ENCODE measurements at regions not wholly inside any gene's neighbourhood (a gene's known extent, or its start where the extent isn't known, plus 50 kb on each side); places are given as distances from the start of the nearest gene placed in this dataset.

DNA sequence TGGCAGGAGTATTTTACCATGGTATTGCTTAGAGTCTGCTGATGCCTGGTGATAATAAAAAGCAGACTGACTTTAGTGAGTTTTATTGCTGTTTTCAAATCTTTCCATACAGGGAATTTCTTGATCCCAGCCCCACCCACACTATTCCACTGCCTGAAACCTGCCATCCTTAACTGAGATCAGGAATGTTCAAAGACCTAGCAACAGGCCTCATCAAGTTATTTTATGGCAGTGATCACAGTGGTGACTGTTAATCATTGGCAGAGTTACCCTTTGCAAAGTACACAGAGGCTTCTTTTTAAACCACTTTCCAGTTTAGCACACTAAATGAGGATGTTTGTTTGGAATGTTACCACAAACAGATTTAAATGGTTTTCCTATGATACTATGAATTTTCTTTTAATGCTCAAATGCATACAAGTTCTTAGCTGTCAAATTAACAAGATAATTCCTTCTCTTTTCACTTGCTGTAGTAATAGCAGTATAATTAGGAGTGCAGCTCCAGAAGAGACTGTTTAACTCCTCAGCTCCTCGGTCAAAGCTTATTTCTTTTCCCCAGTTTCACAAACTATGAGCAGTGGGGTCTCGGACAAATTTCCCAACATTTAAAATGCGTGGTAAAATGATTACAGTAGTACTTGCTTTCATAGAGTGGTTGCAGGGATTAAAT, 69.9 kb upstream of the USP25 start:
- Histone ChIP-seq H3K36me3 (ENCODE audit: control insufficient read depth, insufficient read depth, low read length) (no peaks in the 10 kb centered on the region), H3K4me1 (replicated peaks in 1 of 2; ENCODE audit: control insufficient read depth in 2 of 2, insufficient read depth in 2 of 2, low read length in 2 of 2) (no peaks in the 10 kb centered on the region), H3K27me3 (ENCODE audit: control insufficient read depth in 2 of 2, insufficient read depth in 2 of 2, low read length in 2 of 2) (peaks cover 2 to 4% of the 10 kb centered on the region in 2 experiments; a peak in 2 of 5 replicates), H2AFZ (ENCODE audit: low read depth, low read length) (no peak overlapping the region), H3K4me3 (no peak overlapping the region), H3K27ac (ENCODE audit: extremely low read depth, low read depth, low read length) (no peak overlapping the region), H3K9me1 (ENCODE audit: control insufficient read depth, insufficient read depth, low read length) (no peaks in the 10 kb centered on the region), H3K9me3 (replicated peaks; ENCODE audit: control insufficient read depth, insufficient read depth, low read depth, low read length) (no peaks in the 10 kb centered on the region), H3K79me2 (ENCODE audit: control insufficient read depth, insufficient read depth, low read length) (no peaks in the 10 kb centered on the region), H4K20me1 (replicated peaks; ENCODE audit: control insufficient read depth, insufficient read depth, low read length) (no peaks in the 10 kb centered on the region), H3K9ac (ENCODE audit: insufficient read depth in 1 of 2, low read depth in 2 of 2, low read length in 2 of 2) (no peak overlapping the region), H3K4me2 (ENCODE audit: insufficient read depth, low read length) (no peak overlapping the region)
- FAIRE-seq, result peak; percentile 32
- BruUV-seq (replicated peaks), result no TSS peak
- in situ Hi-C loops (cut with MboI), result no loop called here
- ChIA-PET POLR2A (no interaction called here), CTCF (ENCODE audit: low intra/inter-chr PET ratio) (no interaction called here)
- intact Hi-C loops (cut with micrococcal nuclease), result no loop called here
- no peak for DNase-seq (ENCODE audit: extremely low read depth in 1 of 4, low spot score in 3 of 4)
- WGBS (ENCODE audit: insufficient coverage, low coverage, missing lambda C conversion rate), result 0% methylated on average over 3 of the region's 3 CpGs
- TF ChIP-seq XRCC4 (IDR thresholded peaks at IDR 0.05; ENCODE audit: extremely low read depth, insufficient read depth, insufficient read length) (no peak), ZNF134 (CRISPR knock-in tag; conservative IDR thresholded peaks at IDR 0.05) (no peak), ELF1 (tag; IDR thresholded peaks at IDR 0.05) (no peak), ZEB2 (IDR thresholded peaks at IDR 0.05) (no peak), FOXJ3 (CRISPR knock-in tag; IDR thresholded peaks at IDR 0.05) (no peak), FOS (IDR thresholded peaks at IDR 0.05; ENCODE audit: extremely low read depth, insufficient read length) (no peak), BHLHE40 (IDR thresholded peaks at IDR 0.05; ENCODE audit: low read length) (no peak), NR4A1 (CRISPR knock-in tag; IDR thresholded peaks at IDR 0.05) (no peak), NR4A1 (tag; IDR thresholded peaks at IDR 0.05) (no peak), MEF2D (tag; conservative IDR thresholded peaks at IDR 0.05; ENCODE audit: low read depth) (no peak), OTX1 (CRISPR knock-in tag; IDR thresholded peaks at IDR 0.05) (no peak), CBX2 (IDR thresholded peaks at IDR 0.05; ENCODE audit: insufficient read depth, low read length, poor library complexity, severe bottlenecking) (no peak)
- TF ChIP-seq, protein P1, sequence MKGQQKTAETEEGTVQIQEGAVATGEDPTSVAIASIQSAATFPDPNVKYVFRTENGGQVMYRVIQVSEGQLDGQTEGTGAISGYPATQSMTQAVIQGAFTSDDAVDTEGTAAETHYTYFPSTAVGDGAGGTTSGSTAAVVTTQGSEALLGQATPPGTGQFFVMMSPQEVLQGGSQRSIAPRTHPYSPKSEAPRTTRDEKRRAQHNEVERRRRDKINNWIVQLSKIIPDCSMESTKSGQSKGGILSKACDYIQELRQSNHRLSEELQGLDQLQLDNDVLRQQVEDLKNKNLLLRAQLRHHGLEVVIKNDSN (CRISPR knock-in tag; IDR thresholded peaks at IDR 0.05), result no peak
- TF ChIP-seq, protein P2, sequence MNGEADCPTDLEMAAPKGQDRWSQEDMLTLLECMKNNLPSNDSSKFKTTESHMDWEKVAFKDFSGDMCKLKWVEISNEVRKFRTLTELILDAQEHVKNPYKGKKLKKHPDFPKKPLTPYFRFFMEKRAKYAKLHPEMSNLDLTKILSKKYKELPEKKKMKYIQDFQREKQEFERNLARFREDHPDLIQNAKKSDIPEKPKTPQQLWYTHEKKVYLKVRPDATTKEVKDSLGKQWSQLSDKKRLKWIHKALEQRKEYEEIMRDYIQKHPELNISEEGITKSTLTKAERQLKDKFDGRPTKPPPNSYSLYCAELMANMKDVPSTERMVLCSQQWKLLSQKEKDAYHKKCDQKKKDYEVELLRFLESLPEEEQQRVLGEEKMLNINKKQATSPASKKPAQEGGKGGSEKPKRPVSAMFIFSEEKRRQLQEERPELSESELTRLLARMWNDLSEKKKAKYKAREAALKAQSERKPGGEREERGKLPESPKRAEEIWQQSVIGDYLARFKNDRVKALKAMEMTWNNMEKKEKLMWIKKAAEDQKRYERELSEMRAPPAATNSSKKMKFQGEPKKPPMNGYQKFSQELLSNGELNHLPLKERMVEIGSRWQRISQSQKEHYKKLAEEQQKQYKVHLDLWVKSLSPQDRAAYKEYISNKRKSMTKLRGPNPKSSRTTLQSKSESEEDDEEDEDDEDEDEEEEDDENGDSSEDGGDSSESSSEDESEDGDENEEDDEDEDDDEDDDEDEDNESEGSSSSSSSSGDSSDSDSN (IDR thresholded peaks at IDR 0.05; ENCODE audit: borderline replicate concordance in 1 of 2, low read depth in 2 of 2, low read length in 2 of 2), result no peak
- ATAC-seq, result no peak
